DOHH2 (cell line): ENCODE measurements at regions not wholly inside any gene's neighbourhood (a gene's known extent, or its start where the extent isn't known, plus 50 kb on each side); places are given as distances from the start of the nearest gene placed in this dataset.

Experiments used
- CTCF ChIP-seq: fragments of 200-600 bp; sonication (generic); IDR thresholded peaks from one replicate; pipeline ENCODE4 v1.5.1; 2014; ENCODE audit warnings: antibody characterized with exemption, mild to moderate bottlenecking, low read depth, low read length; ENCODE audit not compliant: poor library complexity, severe bottlenecking
- EZH2phosphoT487 ChIP-seq: fragments of 200-600 bp; sonication (generic); IDR thresholded peaks from 2 replicates; pipeline ENCODE4 v1.6.1; 2017; ENCODE audit warnings: borderline replicate concordance, mild to moderate bottlenecking, antibody characterized with exemption, low read length, moderate library complexity, mixed read lengths

- TF ChIP-seq CTCF (no peak), EZH2phosphoT487 (no peak)
Observed at GRCh38 chr6:156451726-156452125, 325.5 kb upstream of the ARID1B start.
